H1 (cell line): ENCODE measurements at regions not wholly inside any gene's neighbourhood (a gene's known extent, or its start where the extent isn't known, plus 50 kb on each side); places are given as distances from the start of the nearest gene placed in this dataset.

Experiments used
- CTCF ChIA-PET: fragments of 300-600 bp; sonication (Branson Sonifier 250); formaldehyde crosslinking; loops from one replicate; lab custom pipeline; 2021; ENCODE audit not compliant: partially characterized antibody; lab: Charles Lee
- POLR2A ChIA-PET: fragments of 300-600 bp; sonication (Branson Sonifier 250); formaldehyde crosslinking; loops from one replicate; lab custom pipeline; 2021; ENCODE audit warnings: inconsistent platforms; ENCODE audit not compliant: partially characterized antibody; lab: Charles Lee
- DNase-seq, 2 experiments: peaks; one replicate each; pipeline versions ENCODE4 v3.0.0 to v3.0.0-alpha.2; 2010 to 2022; ENCODE audit warnings: low spot score in 2 of 2, low read depth in 1 of 2, mixed read lengths in 1 of 2
- FAIRE-seq: peaks from 2 replicates; lab custom pipeline; 2011; peaks lifted over from hg19 to GRCh38; lab: Jason Lieb, UNC
- H2AFZ ChIP-seq: 2 replicates; pipeline ENCODE4 v1.8.1; 2012; ENCODE audit warnings: low read length, inconsistent platforms
- H2AK5ac ChIP-seq: 2 replicates; pipeline ENCODE4 v1.6.1; 2013; ENCODE audit warnings: low read depth, low read length
- H2BK120ac ChIP-seq: replicated peaks from 2 replicates; pipeline ENCODE3; 2013; ENCODE audit warnings: low read depth, low read length, inconsistent platforms
- H2BK12ac ChIP-seq: 2 replicates; pipeline ENCODE4 v1.6.1; 2013; ENCODE audit warnings: low read depth, low read length
- H2BK15ac ChIP-seq: 2 replicates; pipeline ENCODE4 v1.6.1; 2013; ENCODE audit warnings: low read length
- H2BK20ac ChIP-seq: 2 replicates; pipeline ENCODE4 v1.6.1; 2013; ENCODE audit warnings: low read length
- H2BK5ac ChIP-seq: 2 replicates; pipeline ENCODE4 v1.6.1; 2013; ENCODE audit warnings: low read depth, low read length
- H3K14ac ChIP-seq: 2 replicates; pipeline ENCODE4 v1.6.1; 2013; ENCODE audit warnings: inconsistent platforms; ENCODE audit not compliant: insufficient read length
- H3K18ac ChIP-seq: 2 replicates; pipeline ENCODE4 v1.6.1; 2013; ENCODE audit warnings: low read length; ENCODE audit errors: extremely low read depth
- H3K23ac ChIP-seq: 2 replicates; pipeline ENCODE4 v1.6.1; 2013; ENCODE audit warnings: inconsistent platforms; ENCODE audit not compliant: insufficient read length
- H3K23me2 ChIP-seq: 2 replicates; pipeline ENCODE4 v1.6.1; 2013; ENCODE audit warnings: low read depth, low read length
- H3K27ac ChIP-seq: 2 replicates; pipeline ENCODE4 v1.6.1; 2011; ENCODE audit warnings: low read depth, low read length, inconsistent platforms
- H3K27me3 ChIP-seq, 4 experiments: replicated peaks in 1 of 4; 1 replicate in 1 of 4; 2 replicates in 3 of 4; pipeline versions ENCODE4 v1.6.1 to v1.8.1; 2011 to 2013; ENCODE audit warnings: low read length in 3 of 4, mild to moderate bottlenecking in 3 of 4, inconsistent platforms in 2 of 4, mixed read lengths in 2 of 4, moderate library complexity in 1 of 4; ENCODE audit not compliant: control insufficient read depth in 3 of 4, insufficient read depth in 3 of 4; ENCODE audit errors: extremely low read depth in 1 of 4
- H3K36me3 ChIP-seq, 4 experiments: 2 replicates each; pipeline versions ENCODE4 v1.6.1 to v1.8.1; 2011 to 2013; ENCODE audit warnings: mild to moderate bottlenecking in 4 of 4, low read length in 3 of 4, moderate library complexity in 2 of 4, control low read depth in 1 of 4, inconsistent platforms in 1 of 4; ENCODE audit not compliant: insufficient read depth in 4 of 4, control insufficient read depth in 2 of 4
- H3K4ac ChIP-seq: replicated peaks from 2 replicates; pipeline ENCODE3; 2013; ENCODE audit warnings: low read length, low read depth, mixed read lengths, inconsistent platforms; ENCODE audit not compliant: insufficient read length
- H3K4me1 ChIP-seq, 4 experiments: replicated peaks in 1 of 4; 1 replicate in 1 of 4; 2 replicates in 3 of 4; pipeline versions ENCODE4 v1.6.1 to v1.8.1; 2011 to 2013; ENCODE audit warnings: low read length in 3 of 4, inconsistent platforms in 2 of 4, mixed read lengths in 1 of 4; ENCODE audit not compliant: insufficient read depth in 4 of 4, control insufficient read depth in 3 of 4
- H3K4me2 ChIP-seq, 2 experiments: 2 replicates each; pipeline versions ENCODE4 v1.6.1 to v1.8.1; 2011 to 2013; ENCODE audit warnings: low read depth in 2 of 2, low read length in 2 of 2, control low read depth in 1 of 2, inconsistent platforms in 1 of 2, mild to moderate bottlenecking in 1 of 2; ENCODE audit not compliant: insufficient read depth in 1 of 2
- H3K4me3 ChIP-seq, 4 experiments: fragments of 200-600, 300-600 bp in 1 of 4; sonication (generic), shearing (Covaris generic), sonication (Bioruptor Twin) in 1 of 4; 2 replicates each; pipeline versions ENCODE4 v1.5.1 to v1.8.1; 2011 to 2016; ENCODE audit warnings: low read length in 4 of 4, low read depth in 3 of 4, control low read depth in 2 of 4, inconsistent platforms in 2 of 4, mild to moderate bottlenecking in 2 of 4, mixed read lengths in 1 of 4, moderate library complexity in 1 of 4; ENCODE audit not compliant: insufficient read depth in 2 of 4; ENCODE audit errors: extremely low read depth in 1 of 4
- H3K56ac ChIP-seq: replicated peaks from 2 replicates; pipeline ENCODE3; 2013; ENCODE audit warnings: low read depth, mild to moderate bottlenecking, mixed read lengths, low read length, inconsistent platforms; ENCODE audit not compliant: insufficient read length
- H3K79me1 ChIP-seq: 2 replicates; pipeline ENCODE4 v1.6.1; 2013; ENCODE audit warnings: low read depth, low read length, control low read depth
- H3K79me2 ChIP-seq, 2 experiments: 2 replicates each; pipeline versions ENCODE4 v1.6.1 to v1.8.1; 2012 to 2013; ENCODE audit warnings: low read length in 2 of 2, mild to moderate bottlenecking in 2 of 2, inconsistent platforms in 1 of 2; ENCODE audit not compliant: insufficient read depth in 2 of 2, control insufficient read depth in 1 of 2
- H3K9ac ChIP-seq, 4 experiments: replicated peaks in 1 of 4; 1 replicate in 1 of 4; 2 replicates in 3 of 4; pipeline versions ENCODE4 v1.6.1 to v1.8.1; 2011 to 2013; ENCODE audit warnings: low read depth in 3 of 4, low read length in 3 of 4, control low read depth in 2 of 4, mild to moderate bottlenecking in 2 of 4, moderate library complexity in 2 of 4, inconsistent platforms in 1 of 4; ENCODE audit errors: extremely low read depth in 1 of 4
- H3K9me3 ChIP-seq, 2 experiments: 2 replicates each; pipeline versions ENCODE4 v1.6.1 to v1.8.1; 2012 to 2013; ENCODE audit warnings: mild to moderate bottlenecking in 2 of 2, moderate library complexity in 2 of 2, control low read depth in 1 of 2, inconsistent platforms in 1 of 2, low read depth in 1 of 2, low read length in 1 of 2, mixed read lengths in 1 of 2; ENCODE audit not compliant: insufficient read depth in 2 of 2
- H4K20me1 ChIP-seq, 2 experiments: replicated peaks in 1 of 2; 2 replicates each; pipeline versions ENCODE3 to v1.8.1; 2011 to 2013; ENCODE audit warnings: inconsistent platforms in 2 of 2, low read length in 2 of 2, mild to moderate bottlenecking in 1 of 2; ENCODE audit not compliant: insufficient read depth in 2 of 2, control insufficient read depth in 1 of 2
- H4K5ac ChIP-seq: 2 replicates; pipeline ENCODE4 v1.6.1; 2013; ENCODE audit warnings: low read length, low read depth, mixed read lengths, inconsistent platforms; ENCODE audit not compliant: insufficient read length
- H4K8ac ChIP-seq: 2 replicates; pipeline ENCODE4 v1.8.0; 2013; ENCODE audit warnings: mild to moderate bottlenecking, moderate library complexity, low read length, inconsistent platforms; ENCODE audit not compliant: insufficient read depth; ENCODE audit errors: extremely low read depth
- H4K91ac ChIP-seq: replicated peaks from 2 replicates; pipeline ENCODE3; 2013; ENCODE audit warnings: low read length, mixed read lengths, inconsistent platforms; ENCODE audit not compliant: insufficient read length
- CHD1 ChIP-seq: IDR thresholded peaks from 2 replicates; pipeline ENCODE4 v1.6.1; 2012; ENCODE audit warnings: low read depth, low read length, improper control_type of control experiment
- CREB1 ChIP-seq: IDR thresholded peaks from 2 replicates; pipeline ENCODE4 v1.6.1; 2012; ENCODE audit warnings: inconsistent platforms
- EZH2 ChIP-seq: fragments of 200-600 bp; sonication (generic); IDR thresholded peaks from 2 replicates; pipeline ENCODE4 v1.7.1; 2012; ENCODE audit warnings: low read depth, mild to moderate bottlenecking, moderate library complexity, low read length, inconsistent platforms; ENCODE audit not compliant: severe bottlenecking
- FOSL1 ChIP-seq: IDR thresholded peaks from 2 replicates; pipeline ENCODE4 v1.6.1; 2011; ENCODE audit warnings: mild to moderate bottlenecking, low read depth, low read length, moderate library complexity; ENCODE audit not compliant: insufficient read depth
- GTF2F1 ChIP-seq: IDR thresholded peaks from 2 replicates; pipeline ENCODE4 v1.6.1; 2012; ENCODE audit warnings: low read depth, low read length, improper control_type of control experiment, borderline replicate concordance
- KDM4A ChIP-seq: IDR thresholded peaks from one replicate; pipeline ENCODE4 v1.7.1; 2012; ENCODE audit warnings: low read depth, mild to moderate bottlenecking, moderate library complexity, low read length, inconsistent platforms; ENCODE audit not compliant: severe bottlenecking
- NANOG ChIP-seq: IDR thresholded peaks from 2 replicates; pipeline ENCODE4 v1.6.1; 2011; ENCODE audit warnings: low read length, low read depth, mild to moderate bottlenecking, inconsistent platforms; ENCODE audit not compliant: insufficient read depth, poor library complexity, severe bottlenecking
- RAD21 ChIP-seq, 2 experiments: IDR thresholded peaks in 1 of 2; conservative IDR thresholded peaks in 1 of 2; 2 replicates each; pipeline ENCODE4 v1.6.1; 2011; ENCODE audit warnings: low read depth in 2 of 2, low read length in 2 of 2, improper control_type of control experiment in 1 of 2, inconsistent platforms in 1 of 2, mild to moderate bottlenecking in 1 of 2, moderate library complexity in 1 of 2
- RBBP5 ChIP-seq: IDR thresholded peaks from 2 replicates; pipeline ENCODE4 v1.7.1; 2012; ENCODE audit warnings: low read depth, mild to moderate bottlenecking, inconsistent platforms, low read length, moderate library complexity, borderline replicate concordance
- RFX5 ChIP-seq: IDR thresholded peaks from 2 replicates; pipeline ENCODE4 v1.6.1; 2011; ENCODE audit warnings: low read depth, low read length, improper control_type of control experiment, borderline replicate concordance
- SIN3A ChIP-seq, 2 experiments: IDR thresholded peaks in 1 of 2; conservative IDR thresholded peaks in 1 of 2; 2 replicates each; pipeline ENCODE4 v1.6.1; 2011 to 2012; ENCODE audit warnings: low read length in 2 of 2, improper control_type of control experiment in 1 of 2, low read depth in 1 of 2, mild to moderate bottlenecking in 1 of 2
- TEAD4 ChIP-seq: IDR thresholded peaks from 2 replicates; pipeline ENCODE4 v1.6.1; 2012; ENCODE audit warnings: low read depth, low read length, inconsistent platforms, mixed read lengths
- WGBS, 2 experiments: shearing (Covaris generic) in 1 of 2; methylation state at CpG; one replicate each; pipeline versions ENCODE4 v1.1.6 to v1.1.7; 2013 to 2015; ENCODE audit warnings: low lambda C conversion rate in 2 of 2, mixed read lengths in 2 of 2, inconsistent platforms in 1 of 2, low coverage in 1 of 2, missing lambda C conversion rate in 1 of 2; ENCODE audit not compliant: insufficient replicate concordance in 2 of 2, insufficient coverage in 1 of 2, insufficient read length in 1 of 2; ENCODE audit errors: extremely low coverage in 1 of 2, missing lambda C conversion rate in 1 of 2; 5-methylcytosine and 5-hydroxymethylcytosine counted together

DNA sequence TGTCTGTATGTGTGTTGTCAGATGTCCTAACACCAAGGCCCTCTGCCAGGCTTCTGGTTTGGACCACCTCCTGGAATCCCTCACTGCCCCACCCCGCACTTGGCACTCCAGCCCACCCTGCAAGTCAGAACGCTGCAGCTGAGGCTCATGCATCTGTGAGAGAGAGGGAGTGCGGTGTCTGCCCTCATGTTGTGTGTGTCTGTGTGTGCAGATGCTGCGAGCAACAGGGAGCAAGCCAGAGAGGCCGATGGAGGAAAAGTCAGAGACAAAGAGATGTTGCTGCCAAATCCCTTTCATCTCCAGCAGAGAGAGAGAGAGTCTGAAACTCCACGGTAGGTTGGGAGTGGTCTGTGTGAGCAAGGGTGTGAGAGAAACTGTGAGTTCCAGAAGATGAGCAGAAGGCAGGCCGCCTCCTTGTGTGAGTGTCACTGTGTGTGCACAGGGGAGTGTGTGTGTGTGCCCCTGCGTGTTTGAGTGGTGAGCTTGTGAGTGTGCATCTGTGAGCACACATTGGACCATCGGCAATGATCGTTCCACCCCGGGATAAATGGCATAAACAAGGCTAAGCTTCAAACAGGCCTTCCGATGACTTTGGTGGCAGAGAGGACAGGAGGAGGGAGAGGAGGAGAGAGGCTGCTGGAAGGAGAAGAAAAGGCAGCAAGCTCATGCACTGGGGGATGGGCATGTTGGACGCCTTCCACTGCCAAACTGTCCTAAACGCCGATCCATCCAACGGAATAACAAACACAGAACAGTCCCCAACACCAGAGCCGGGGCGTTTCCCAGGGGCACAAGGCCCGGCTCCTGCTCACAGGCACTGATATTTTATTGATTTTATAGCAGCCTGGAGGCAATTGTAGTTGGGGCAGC lies 99.2 kb upstream of the GRIK3 start:
- no peaks in the 10 kb centered on the region; the same call in 1 of the 2 replicates for H3K23me2 ChIP-seq
- no peak overlapping the region; the same call in 1 of the 2 replicates for H4K8ac ChIP-seq
- H3K4me1 ChIP-seq, result no peaks in the 10 kb centered on the region
- H2BK120ac ChIP-seq, result no peak overlapping the region
- peak overlapping the region; percentile 18; the same call in 1 of the 2 replicates for H2BK5ac ChIP-seq
- H3K4me2 ChIP-seq, result no peak overlapping the region
- no peak for FAIRE-seq
- no peak overlapping the region for H2BK15ac ChIP-seq
- no peak overlapping the region for H3K4me3 ChIP-seq
- H4K20me1 ChIP-seq, result no peaks in the 10 kb centered on the region
- no peak overlapping the region for H2AK5ac ChIP-seq
- no peak overlapping the region for H3K18ac ChIP-seq
- 89% methylated on average over 19 of the region's 19 CpGs; no CpG with 5 or more reads in 1 of the 2 experiments for WGBS, 2 experiments
- no peaks in the 10 kb centered on the region for H3K9me3 ChIP-seq
- CTCF ChIA-PET, result interaction anchor here (0.9 to 1.1 kb wide), 2 partner anchors 60 to 198 kb away, joined by 3 to 4 read pairs; no protein-coding TSS in a partner anchor
- H3K9ac ChIP-seq, result no peak overlapping the region
- no peaks in the 10 kb centered on the region for H3K79me1 ChIP-seq
- H3K36me3 ChIP-seq, result no peaks in the 10 kb centered on the region
- POLR2A ChIA-PET, result no interaction called here
- H4K91ac ChIP-seq, result no peak overlapping the region
- H3K14ac ChIP-seq, result no peak overlapping the region
- no peaks in the 10 kb centered on the region for H3K79me2 ChIP-seq
- no peak overlapping the region for H2AFZ ChIP-seq
- no peak overlapping the region for H3K23ac ChIP-seq
- no peak overlapping the region for H3K4ac ChIP-seq
- H4K5ac ChIP-seq, result no peak overlapping the region
- no peak overlapping the region for H3K27ac ChIP-seq
- no peak overlapping the region for H3K56ac ChIP-seq
- no peak for DNase-seq
- no peak overlapping the region for H2BK12ac ChIP-seq
- H2BK20ac ChIP-seq, result no peak overlapping the region
- peaks cover 0 to 2% (median 0%) of the 10 kb centered on the region in 4 experiments; a peak in 1 of 7 replicates for H3K27me3 ChIP-seq
- TF ChIP-seq CHD1 (no peak), FOSL1 (no peak), NANOG (no peak), RBBP5 (no peak), RFX5 (no peak), SIN3A (conservative IDR thresholded peaks at IDR 0.05 in 1 of 2, IDR thresholded peaks at IDR 0.05 in 1 of 2; ENCODE audit: low read depth in 1 of 2, low read length in 2 of 2) (no peak), KDM4A (no peak), CREB1 (no peak), RAD21 (IDR thresholded peaks at IDR 0.05 in 1 of 2, conservative IDR thresholded peaks at IDR 0.05 in 1 of 2; ENCODE audit: low read depth in 2 of 2, low read length in 2 of 2) (no peak), TEAD4 (no peak), GTF2F1 (no peak), EZH2 (no peak)
